LHCN-M2 (cell line): ENCODE measurements at regions not wholly inside any gene's neighbourhood (a gene's known extent, or its start where the extent isn't known, plus 50 kb on each side); places are given as distances from the start of the nearest gene placed in this dataset.
A peak's percentile ranks its signal among the peaks of the same experiment; 100 is the strongest.
"Not testable (repeated sequence)": the region's sequence is repeated elsewhere in the genome, so short reads cannot be mapped to it uniquely, and the experiment has no call there.

Experiments
- DNase-seq: peaks from one replicate; pipeline ENCODE4 v3.0.0-alpha.2; 2012; ENCODE audit warnings: low read depth

DNA sequence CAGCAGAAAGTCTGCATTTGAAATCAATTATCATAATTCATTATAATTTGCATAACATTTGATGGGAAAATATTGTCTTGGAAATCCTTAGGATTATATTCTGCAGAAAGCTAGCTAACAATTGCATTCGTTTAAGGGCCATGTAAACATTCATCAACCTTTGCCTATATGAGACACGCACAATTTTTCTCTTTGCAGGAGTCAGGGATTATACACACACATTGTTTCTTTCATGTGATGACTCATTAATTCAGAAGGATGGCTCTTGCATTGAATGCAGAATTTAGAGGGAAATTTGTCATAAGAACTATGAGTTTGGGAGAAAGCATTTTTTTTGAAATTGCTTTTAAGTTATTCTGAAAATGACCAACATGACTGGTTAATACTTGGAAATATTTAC, 844.7 kb downstream of the DIPK2A start:
- no peak for DNase-seq

DNA sequence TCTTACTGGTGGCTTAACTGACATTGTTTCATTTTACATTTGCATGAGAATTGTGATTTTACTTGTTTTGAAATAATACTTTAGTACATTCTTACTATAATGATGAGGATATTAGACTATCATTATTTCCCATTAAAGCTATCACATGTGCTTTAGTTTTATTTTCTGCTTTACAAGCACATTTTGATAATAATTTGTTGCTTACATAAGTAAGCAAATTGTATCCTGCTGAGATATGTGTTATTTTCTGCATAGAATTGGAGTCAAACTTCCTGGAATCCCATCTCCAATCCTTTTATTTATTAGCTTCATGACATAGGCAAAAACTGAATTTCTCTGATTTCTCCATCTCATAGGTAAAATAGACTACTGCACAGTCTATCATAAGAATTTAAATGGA, 847.4 kb downstream of the DIPK2A start:
- no peak for DNase-seq

DNA sequence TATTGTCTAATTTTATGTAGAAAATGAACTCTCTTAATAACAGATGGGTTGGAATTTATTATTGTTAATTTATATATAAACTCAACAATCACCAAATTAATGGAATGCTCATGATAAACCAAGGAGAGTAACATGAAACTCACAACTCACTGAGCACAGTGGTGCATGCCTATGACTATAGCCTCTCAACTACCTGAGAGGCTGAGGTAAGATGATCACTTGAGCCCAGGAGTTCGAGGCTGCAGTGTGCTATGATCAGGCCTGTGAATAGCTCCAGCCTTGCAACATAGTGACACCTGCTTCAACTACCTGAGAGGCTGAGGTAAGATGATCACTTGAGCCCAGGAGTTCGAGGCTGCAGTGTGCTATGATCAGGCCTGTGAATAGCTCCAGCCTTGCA, 848.6 kb downstream of the DIPK2A start:
- not testable (repeated sequence) for DNase-seq

DNA sequence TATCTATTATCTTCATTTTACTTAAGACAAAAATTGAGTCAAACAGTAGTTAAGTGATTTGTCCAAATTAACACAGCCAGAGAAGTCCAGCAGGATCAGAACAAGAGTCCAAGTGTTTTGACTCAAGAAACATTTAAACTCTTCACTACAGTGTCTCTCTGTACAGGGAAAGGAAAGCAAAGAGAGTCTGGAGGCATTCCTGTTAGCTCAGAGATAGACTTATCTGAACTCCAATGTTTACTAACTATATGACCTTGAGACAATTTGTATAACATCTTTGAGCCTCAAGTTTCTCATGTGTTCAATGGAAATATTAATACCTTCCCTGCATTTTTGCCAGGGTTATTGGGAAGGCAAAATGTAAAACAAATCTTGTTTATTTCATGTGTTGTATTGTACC, 849.1 kb downstream of the DIPK2A start:
- DNase-seq, result no peak

DNA sequence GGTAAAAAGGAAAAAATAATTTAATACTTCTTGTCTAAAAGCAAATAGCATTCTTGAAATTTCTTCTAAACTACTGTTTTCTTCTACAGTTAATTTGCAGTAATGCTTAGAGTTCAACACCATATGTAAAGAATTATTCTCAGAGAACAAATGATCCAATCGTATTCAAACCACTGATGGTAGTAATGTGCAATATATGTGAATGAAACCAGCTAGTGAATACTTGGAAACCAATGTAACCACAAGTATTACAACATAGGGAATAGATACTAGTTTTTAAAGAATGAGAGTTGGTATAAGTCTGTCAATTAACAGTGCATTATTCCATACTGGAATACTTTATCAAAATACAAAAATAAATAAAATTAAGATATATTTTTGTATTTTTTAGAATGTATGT, 850.0 kb downstream of the DIPK2A start:
- peak; percentile 51 for DNase-seq

DNA sequence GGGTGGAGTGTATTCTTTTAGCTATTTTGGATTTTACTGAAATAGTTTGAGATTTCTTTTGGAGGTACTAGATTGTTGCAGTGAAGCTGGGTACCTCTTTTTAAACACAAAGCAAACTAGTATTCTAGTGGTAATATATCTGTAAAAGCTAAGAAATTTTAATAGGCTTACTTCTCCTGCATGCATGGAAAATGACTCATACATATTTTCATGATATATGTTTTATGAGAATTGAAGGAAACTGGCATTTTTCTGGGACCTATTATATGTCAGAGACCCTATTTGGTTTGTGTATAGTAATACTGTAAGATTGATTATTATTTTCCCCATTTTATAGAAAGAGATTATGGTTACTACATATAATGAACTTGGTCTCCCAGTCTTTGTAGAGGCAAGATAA, 851.0 kb downstream of the DIPK2A start:
- no peak for DNase-seq

DNA sequence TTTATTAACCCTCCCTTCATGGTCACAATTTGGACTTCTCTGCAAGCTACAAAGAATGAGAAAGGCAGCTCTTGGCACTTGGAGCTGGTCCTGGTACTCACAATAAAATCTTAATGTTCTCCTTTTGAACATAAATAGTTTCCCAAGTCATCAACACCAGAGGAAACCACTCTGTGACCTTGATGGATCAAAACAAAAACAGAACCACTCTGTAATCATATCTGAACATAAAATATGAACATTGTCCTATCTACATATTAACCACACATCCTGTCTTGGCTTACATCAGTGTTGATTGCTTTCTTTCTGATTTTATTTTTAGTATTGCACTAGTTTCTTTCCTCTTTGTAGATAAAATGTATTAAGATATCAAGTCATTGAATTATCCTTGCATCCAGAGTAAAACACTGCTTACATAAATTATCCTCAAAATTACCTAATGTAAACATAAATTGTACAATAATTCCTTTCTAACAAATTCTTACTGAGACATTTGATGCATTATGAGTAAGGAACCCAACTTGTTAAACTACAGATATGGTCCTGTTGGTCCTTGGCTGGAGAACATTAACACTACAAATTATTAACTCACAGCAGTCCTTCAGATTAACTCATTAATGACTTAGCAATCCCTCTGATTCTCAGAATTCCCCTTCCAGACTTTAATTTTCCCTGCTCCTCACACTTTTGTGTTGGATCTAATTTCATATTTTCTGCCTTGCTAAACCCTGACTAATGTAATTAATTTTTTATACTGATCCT, 860.5 kb downstream of the DIPK2A start:
- no peak for DNase-seq

DNA sequence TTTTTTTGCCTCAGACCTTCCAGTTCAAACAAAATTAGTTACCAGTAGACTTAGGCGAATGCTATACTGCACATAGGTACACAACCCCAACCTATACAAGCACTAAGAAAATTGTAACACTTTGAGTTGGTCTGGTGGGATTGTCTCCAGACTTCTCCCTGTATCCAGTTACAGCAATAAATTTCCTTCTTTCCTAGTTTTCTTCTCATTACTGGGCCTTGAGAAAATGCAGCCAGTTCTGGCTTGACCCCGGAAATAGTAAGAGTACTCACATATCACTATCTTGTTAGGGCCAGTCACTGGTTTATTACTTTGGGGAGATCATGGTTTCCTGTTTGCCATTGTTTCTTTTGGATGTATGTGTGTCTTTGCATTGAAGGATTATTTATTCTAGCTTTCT, 868.4 kb downstream of the DIPK2A start:
- DNase-seq, result no peak

DNA sequence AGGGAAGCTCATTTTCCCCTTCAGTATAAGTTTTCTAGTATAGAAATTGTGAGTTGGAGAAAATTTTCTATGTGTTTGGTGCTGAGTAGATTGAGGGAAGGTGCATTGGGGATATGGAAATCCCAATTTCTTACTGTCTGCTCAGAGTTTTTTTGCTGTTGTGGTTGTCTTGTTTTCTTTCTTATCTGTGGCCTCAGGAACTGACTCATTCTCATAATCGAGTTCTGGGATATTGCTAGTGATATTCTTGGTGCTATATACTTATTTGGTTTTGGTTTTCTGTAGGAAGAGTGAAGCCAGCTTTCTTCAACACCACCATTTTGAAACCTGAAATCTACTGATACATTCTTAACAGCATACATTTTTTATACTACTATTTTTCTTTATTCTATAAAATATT, 869.2 kb downstream of the DIPK2A start:
- DNase-seq, result peak; percentile 38

DNA sequence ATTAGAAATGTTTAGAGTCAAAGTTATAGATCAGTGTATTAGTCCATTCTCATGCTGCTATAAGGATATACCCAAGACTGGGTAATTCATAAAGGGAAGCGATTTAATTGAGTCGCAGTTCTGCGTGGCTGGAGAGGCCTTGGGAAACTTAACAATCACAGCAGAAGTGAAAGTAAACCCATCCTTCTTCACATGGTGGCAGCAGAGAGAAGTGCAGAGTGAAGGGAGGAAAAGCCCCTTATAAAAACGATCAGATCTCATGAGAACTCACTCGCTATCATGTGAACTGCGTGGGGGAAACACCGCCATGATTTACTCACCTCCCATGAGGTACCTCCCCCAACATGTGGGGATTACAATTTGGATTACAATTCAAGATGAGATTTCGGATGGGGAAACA, 871.5 kb downstream of the DIPK2A start:
- peak; percentile 15 for DNase-seq

DNA sequence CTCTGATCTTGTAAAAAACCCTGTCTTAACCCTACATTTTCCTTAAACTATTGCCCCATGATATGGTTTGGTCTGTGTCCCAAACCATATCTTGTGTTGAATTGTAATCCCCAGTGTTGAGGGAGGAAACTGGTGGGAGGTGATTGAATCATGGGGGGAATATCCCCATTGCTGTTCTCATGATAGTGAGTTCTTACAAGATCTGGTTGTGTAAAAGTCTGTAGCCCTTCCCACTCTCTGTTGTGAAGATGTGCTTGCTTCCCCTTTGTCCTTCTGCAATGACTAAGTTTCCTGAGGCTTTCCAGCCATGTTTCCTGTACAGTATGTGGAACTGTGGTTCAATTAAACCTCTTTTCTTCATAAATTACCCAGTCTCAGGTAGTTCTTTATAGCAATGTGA, 881.4 kb downstream of the DIPK2A start:
- DNase-seq, result no peak

DNA sequence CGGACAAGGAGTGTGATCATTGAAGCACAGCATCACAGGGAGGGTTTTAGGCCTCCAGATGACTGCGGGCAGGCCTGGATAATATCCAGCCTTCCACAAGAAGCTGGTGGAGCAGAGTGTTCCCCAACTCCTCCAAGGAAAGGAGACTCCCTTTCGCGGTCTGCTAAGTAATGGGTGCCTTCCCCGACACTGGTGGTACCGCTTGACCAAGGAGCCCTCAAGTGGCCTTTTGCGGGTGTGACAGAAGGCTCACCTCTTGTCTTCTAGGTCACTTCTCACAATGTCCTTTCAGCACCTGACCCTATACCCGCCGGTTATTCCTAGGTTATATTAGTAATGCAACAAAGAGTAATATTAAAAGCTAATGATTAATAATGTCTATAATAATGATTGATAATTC, 882.4 kb downstream of the DIPK2A start:
- DNase-seq, result not testable (repeated sequence)

DNA sequence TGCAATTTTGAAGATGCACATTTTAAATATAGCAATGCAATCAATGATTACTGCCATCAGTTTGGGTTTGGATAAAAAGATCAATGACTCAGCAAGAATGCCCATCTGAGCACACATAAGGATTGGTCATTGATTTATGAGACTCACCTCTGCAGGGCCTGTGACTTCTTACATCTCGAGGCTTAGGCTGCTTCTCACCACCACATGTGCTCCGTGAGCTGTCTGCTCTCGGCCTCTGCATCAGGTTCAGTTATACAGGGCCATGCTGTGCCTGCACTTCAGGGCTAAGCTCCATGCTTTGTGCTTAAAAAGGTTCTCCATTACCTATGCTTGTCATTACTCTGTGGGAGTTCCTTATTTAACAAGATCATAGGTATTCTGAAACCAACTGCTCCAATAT, 887.5 kb downstream of the DIPK2A start:
- DNase-seq, result no peak

DNA sequence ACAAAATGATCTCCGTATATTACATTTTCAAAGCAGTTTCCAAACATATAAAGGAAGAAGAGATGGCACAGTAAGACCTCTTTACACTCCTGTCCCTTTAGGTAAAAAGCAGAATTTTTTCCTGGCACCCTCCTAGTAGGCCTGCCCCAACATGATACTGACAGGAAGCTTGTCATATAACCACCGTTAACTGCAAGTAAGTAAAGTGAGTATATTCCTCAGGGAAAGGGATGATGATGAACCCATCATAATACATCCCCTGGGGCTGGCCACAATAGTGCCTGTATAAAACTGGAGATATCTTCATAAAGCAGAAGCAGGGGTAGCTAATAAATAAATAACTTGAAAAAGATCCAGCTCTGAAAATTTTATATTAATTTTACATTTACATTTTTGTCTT, 893.0 kb downstream of the DIPK2A start:
- no peak for DNase-seq

DNA sequence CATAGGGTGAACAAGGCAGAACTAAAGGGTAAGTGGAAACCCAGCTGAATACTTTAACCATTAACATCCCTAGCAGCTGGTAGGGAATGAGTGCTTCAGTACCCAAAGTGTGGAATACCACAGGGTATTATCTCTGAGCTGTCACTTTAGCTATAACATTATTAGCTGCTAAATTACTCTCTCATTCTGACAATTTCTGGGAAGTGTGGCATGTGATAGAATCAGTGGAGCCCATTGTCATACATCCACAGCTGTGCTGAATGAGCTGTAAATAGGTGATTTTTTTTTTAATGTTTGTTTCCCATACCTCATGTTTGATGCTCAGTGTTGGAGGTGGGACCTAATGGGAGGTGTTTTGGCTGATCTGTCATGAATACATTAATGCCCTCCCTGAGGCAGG, 894.3 kb downstream of the DIPK2A start:
- no peak for DNase-seq

DNA sequence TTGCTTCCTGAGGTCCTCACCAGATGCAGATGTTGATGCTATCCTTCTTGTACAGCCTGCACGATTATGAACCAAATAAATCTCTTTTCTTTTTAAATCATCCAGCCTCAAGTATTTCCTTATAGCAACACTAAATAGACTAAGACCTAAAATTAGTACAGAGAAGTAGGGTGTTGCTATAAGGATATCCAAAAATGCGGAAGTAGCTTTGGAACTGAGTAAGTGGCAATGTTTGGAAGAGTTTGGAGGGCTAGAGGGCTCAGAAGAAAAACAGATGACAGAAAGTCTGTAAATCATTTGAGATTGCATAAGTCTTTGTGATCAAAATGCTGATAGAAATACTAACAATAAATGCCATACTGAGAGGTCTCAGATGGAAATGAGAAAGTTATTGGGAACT, 894.9 kb downstream of the DIPK2A start:
- no peak for DNase-seq

DNA sequence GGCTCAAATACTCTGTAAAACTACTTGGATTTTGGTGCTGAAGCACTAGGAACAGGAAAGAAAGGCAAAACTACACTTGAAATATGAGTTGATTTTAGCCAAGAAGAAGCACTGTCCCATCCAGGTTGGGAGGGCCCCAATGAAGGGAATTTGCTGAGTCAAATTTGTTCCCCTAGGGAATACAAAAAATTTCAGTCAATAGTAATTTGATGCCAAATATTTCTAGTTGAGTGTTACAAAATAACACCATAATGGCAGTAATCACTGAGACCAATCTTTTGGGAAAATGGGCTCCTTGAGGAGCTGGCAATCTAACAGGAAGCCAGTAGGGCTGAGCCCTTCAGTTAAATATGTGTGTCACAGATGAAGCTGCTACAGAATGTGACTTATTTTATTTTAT, 896.9 kb downstream of the DIPK2A start:
- DNase-seq, result peak; percentile 8

DNA sequence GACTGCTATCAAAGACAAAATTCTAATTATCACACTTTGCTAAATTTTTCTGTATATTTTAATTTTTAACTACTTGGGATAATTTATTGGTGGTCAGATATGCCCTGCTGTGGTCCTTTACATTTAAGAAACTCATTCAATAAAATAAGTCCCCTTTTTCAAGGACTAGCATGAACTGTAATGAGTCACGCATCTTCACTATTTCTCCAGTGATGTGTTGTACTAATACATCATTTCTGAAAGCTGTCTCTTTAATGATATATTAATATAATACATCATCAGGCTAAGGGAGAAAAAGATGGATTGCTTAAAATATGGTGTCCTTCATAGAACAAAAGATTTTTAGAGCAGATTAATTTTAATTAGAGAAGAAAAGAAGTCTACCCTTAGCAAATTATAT, 901.4 kb downstream of the DIPK2A start:
- no peak for DNase-seq

DNA sequence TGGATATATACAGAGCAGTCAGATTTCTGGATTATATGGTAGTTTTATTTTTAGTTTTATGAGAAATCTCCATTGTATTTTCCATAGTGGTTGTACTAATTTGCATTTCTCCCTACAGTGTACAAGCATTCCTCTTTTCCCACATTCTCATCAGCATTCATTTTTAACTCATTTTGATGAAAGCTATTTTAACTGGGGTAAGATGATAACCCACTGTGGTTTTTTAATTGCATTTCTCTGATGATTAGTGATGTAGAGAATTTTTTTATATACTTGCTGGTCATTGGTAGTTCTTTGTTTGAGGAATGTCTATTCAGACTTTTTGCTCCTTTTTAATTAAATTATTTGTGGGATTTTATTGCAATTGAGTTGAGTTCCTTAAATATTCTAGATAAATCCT, 903.6 kb downstream of the DIPK2A start:
- no peak for DNase-seq

DNA sequence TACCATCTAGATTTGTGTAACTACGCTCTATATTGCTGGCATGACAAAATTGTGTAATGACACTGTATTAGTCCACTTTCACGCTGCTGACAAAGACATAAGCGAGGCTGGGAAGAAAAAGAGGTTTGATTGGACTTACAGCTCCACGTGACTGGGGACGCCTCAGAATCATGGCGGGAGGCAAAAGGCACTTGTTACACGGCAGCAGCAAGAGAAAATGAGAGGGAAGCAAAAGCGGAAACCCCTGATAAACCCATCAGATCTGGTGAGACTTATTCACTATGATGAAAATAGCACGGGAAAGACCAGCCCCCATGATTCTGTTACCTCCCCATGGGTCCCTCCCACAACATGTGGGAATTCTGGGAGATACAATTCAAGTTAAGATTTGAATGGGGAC, 905.7 kb downstream of the DIPK2A start:
- DNase-seq, result no peak

DNA sequence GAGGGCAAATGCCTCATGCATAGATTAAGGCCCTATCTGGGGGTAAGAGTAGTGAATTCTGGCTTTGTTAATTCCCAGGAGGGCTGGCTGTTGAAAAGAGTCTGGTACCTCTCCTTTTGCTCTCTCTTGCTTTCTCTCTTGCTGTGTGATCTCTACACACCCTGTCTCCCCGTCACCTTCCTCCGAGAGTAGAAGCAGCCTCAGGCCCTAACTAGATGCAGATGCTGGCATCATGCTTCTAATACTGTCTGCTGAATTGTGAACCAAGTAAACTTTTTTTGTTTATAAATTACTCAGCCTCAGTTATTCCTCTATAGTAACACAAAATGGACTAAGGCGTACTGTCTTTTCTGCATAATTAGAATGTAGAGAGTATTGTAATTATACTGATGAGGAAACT, 908.1 kb downstream of the DIPK2A start:
- DNase-seq, result no peak

DNA sequence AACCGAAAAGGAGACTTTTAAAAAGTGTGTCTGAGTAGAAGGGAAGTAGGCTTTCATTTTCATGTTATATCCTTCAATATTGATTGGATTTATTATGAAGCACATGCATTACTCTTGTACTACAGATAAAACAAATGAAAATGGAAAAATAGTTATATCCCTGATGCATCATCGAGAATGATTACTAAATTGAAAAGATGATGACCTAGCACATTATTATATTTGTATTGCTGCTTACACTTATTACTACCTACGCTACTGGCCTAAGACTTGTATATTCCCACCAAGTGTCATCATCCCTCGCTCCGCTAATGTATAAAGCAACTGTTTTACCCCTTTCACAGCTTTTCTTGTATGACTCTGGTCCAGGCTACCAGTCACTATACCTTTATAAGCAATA, 922.4 kb downstream of the DIPK2A start:
- DNase-seq, result no peak

DNA sequence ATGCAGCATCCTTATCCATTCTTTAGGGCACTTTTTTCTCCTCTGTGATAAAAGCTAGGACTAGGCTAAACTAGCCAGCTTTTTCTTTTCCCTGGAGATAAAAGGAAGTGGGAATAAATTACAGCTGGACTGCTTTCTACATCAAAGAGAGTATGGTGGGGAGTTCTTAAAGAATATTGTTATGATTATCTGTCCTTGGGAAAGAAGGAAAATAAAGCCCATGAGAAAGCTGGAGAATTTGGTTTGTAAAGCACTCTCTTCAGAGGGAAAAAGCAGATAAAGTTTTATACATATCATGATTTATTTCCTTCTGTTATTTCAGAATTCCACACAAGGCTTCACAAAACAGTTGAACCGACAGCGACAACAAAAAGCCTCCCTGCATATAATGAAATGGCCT, 923.0 kb downstream of the DIPK2A start:
- DNase-seq, result no peak

DNA sequence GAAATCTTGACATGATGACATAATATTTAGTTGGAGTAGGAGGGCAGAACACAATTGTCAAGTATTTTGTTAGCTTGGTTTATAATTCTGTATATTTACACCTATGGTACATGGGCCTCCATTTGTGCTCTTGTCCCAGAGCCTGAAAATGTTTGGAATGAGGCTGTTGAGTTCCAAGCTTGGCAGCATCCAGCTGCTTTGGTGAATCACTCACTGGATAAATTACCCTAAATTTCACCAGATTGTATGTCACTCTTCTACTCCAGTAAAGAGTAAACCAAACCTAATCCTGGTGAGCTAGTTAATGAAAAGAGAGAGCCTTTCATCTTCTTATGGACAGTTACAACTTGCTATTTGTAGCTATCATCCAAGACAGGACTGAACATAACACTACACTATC, 928.7 kb downstream of the DIPK2A start:
- peak; percentile 36 for DNase-seq
